ENCODE measurements at regions not wholly inside any gene's neighbourhood (a gene's known extent, or its start where the extent isn't known, plus 50 kb on each side); places are given as distances from the start of the nearest gene placed in this dataset.

GRCh38 chr1:191618181-191618580 is 540.1 kb upstream of the RGS18 start:
- Histone ChIP-seq H3K27ac (ENCODE audit: low read depth, low read length) (no peak overlapping the region), H3K9me2 (replicated peaks; ENCODE audit: control insufficient read depth, low read length) (no peaks in the 10 kb centered on the region), H3K4me3 (ENCODE audit: low read length) (no peak overlapping the region), H3K79me2 (ENCODE audit: control insufficient read depth, low read length) (no peaks in the 10 kb centered on the region), H3K9me3 (ENCODE audit: control insufficient read depth, insufficient read depth, low read length) (no peaks in the 10 kb centered on the region), H3K4me1 (ENCODE audit: control insufficient read depth, low read length) (no peaks in the 10 kb centered on the region), H3K27me3 (ENCODE audit: control insufficient read depth, low read length) (no peaks in the 10 kb centered on the region), H4K20me1 (ENCODE audit: control insufficient read depth, insufficient read depth, low read depth, low read length) (no peaks in the 10 kb centered on the region), H3K36me3 (ENCODE audit: control insufficient read depth, low read length) (no peaks in the 10 kb centered on the region), H3F3A (ENCODE audit: control insufficient read depth, insufficient read depth) (no peaks in the 10 kb centered on the region), H3K4me2 (ENCODE audit: low read length) (no peak overlapping the region)
- no peak for TF ChIP-seq CTCF (IDR thresholded peaks at IDR 0.05; ENCODE audit: low read depth, low read length, poor library complexity, severe bottlenecking)
- TF ChIP-seq EZH2phosphoT487 (IDR thresholded peaks at IDR 0.05; ENCODE audit: borderline replicate concordance, low read length): no peak

DNA sequence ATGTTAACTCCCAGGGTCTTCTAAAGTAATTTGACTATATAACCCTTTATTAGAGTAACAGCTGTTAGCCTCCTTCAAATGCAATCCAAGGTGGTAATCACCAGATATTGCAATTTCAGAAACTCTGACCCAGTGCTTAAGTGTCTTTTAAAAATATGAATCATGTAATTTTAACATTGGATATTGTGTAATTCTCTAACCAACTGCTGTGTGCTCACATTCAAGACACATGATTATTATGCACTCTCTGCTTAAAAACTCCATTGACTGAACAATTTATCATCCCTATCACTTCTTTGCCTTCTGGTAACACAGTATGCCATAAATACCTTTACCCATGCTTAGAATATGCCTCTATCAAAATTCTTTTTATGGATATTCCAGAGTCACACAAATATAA is 537.4 kb upstream of the RGS18 start:
- Histone ChIP-seq H3K9me3 (ENCODE audit: control insufficient read depth, insufficient read depth, low read length) (no peaks in the 10 kb centered on the region), H3K36me3 (ENCODE audit: control insufficient read depth, low read length) (no peaks in the 10 kb centered on the region), H3K27me3 (ENCODE audit: control insufficient read depth, low read length) (no peaks in the 10 kb centered on the region), H3F3A (ENCODE audit: control insufficient read depth, insufficient read depth) (no peaks in the 10 kb centered on the region), H3K4me2 (ENCODE audit: low read length) (no peak overlapping the region), H3K9me2 (replicated peaks; ENCODE audit: control insufficient read depth, low read length) (no peaks in the 10 kb centered on the region), H3K79me2 (ENCODE audit: control insufficient read depth, low read length) (no peaks in the 10 kb centered on the region), H3K4me1 (ENCODE audit: control insufficient read depth, low read length) (no peaks in the 10 kb centered on the region), H3K4me3 (ENCODE audit: low read length) (no peak overlapping the region), H4K20me1 (ENCODE audit: control insufficient read depth, insufficient read depth, low read depth, low read length) (no peaks in the 10 kb centered on the region), H3K27ac (ENCODE audit: low read depth, low read length) (no peak overlapping the region)
- no peak for TF ChIP-seq CTCF (IDR thresholded peaks at IDR 0.05; ENCODE audit: low read depth, low read length, poor library complexity, severe bottlenecking)
- TF ChIP-seq EZH2phosphoT487 (IDR thresholded peaks at IDR 0.05; ENCODE audit: borderline replicate concordance, low read length): no peak

DNA sequence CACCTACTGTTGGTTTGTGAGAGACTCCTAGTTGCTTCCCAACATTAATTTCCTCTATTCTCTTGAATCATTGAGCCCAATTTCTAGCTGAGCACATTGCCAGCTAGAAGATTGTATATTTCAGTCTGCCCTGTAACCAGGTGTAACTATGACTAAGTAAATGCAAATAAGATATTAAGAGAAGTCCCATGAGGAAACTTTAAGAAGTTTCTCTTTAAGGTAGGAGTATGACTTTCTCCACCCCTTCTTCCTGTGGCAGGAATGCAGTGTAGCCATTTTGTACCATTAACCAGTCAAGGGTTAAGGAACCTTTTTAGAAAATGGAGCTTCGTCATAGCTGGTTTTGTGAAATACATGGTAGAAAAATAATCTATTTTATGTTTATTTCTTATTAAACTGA is 534.2 kb upstream of the RGS18 start:
- no peaks in the 10 kb centered on the region for H3K79me2 ChIP-seq (ENCODE audit: control insufficient read depth, low read length)

More for the DNA sequence above, 534.2 kb upstream of the RGS18 start:
- H3K9me2 ChIP-seq (replicated peaks; ENCODE audit: control insufficient read depth, low read length): no peaks in the 10 kb centered on the region
- H3K4me2 ChIP-seq (ENCODE audit: low read length): no peak overlapping the region
- H3K9me3 ChIP-seq (ENCODE audit: control insufficient read depth, insufficient read depth, low read length): no peaks in the 10 kb centered on the region
- no peaks in the 10 kb centered on the region for H4K20me1 ChIP-seq (ENCODE audit: control insufficient read depth, insufficient read depth, low read depth, low read length)
- no peaks in the 10 kb centered on the region for H3K36me3 ChIP-seq (ENCODE audit: control insufficient read depth, low read length)
- no peaks in the 10 kb centered on the region for H3F3A ChIP-seq (ENCODE audit: control insufficient read depth, insufficient read depth)
- H3K27me3 ChIP-seq (ENCODE audit: control insufficient read depth, low read length): no peaks in the 10 kb centered on the region
- no peak overlapping the region for H3K4me3 ChIP-seq (ENCODE audit: low read length)
- H3K4me1 ChIP-seq (ENCODE audit: control insufficient read depth, low read length): no peaks in the 10 kb centered on the region
- H3K27ac ChIP-seq (ENCODE audit: low read depth, low read length): no peak overlapping the region
- TF ChIP-seq CTCF (IDR thresholded peaks at IDR 0.05; ENCODE audit: low read depth, low read length, poor library complexity, severe bottlenecking) (no peak), EZH2phosphoT487 (IDR thresholded peaks at IDR 0.05; ENCODE audit: borderline replicate concordance, low read length) (no peak)
